Activated B cell treated with CpG ODN at 0.5 μM for 24 hours (primary cell): ENCODE measurements at regions not wholly inside any gene's neighbourhood (a gene's known extent, or its start where the extent isn't known, plus 50 kb on each side); places are given as distances from the start of the nearest gene placed in this dataset.

Source experiments
- ATAC-seq: fragments of 200-7000 bp; cut with Tn5 transposase; one replicate; pipeline ENCODE4 v1.10.0; 2021; ENCODE audit warnings: low read depth, mild to moderate bottlenecking, moderate library complexity
- CTCF ChIA-PET: fragments of 350-600 bp; sonication (Branson Sonifier 250); formaldehyde crosslinking; loops from one replicate; lab custom pipeline; 2021; ENCODE audit warnings: antibody characterized with exemption; lab: Charles Lee
- POLR2A ChIA-PET: fragments of 350-600 bp; sonication (Branson Sonifier 250); formaldehyde crosslinking; loops from one replicate; lab custom pipeline; 2021; ENCODE audit warnings: antibody characterized with exemption; lab: Charles Lee
- DNase-seq: peaks from one replicate; pipeline ENCODE4 v3.0.0; 2022
- H3K27ac Mint-ChIP-seq: one replicate; pipeline ENCODE4 v1.8.0; 2020; ENCODE audit warnings: mixed read lengths
- H3K27me3 Mint-ChIP-seq: one replicate; pipeline ENCODE4 v1.8.0; 2021; ENCODE audit warnings: mixed read lengths
- H3K36me3 Mint-ChIP-seq: one replicate; pipeline ENCODE4 v1.8.0; 2021; ENCODE audit warnings: low read depth, mixed read lengths
- H3K4me1 Mint-ChIP-seq: one replicate; pipeline ENCODE4 v1.8.0; 2021; ENCODE audit warnings: mixed read lengths
- H3K4me3 Mint-ChIP-seq: one replicate; pipeline ENCODE4 v1.8.0; 2020; ENCODE audit warnings: mild to moderate bottlenecking, mixed read lengths
- H3K9me3 Mint-ChIP-seq: one replicate; pipeline ENCODE4 v1.8.0; 2020; ENCODE audit warnings: mixed read lengths
- intact Hi-C: fragments of 100-400 bp; cut with micrococcal nuclease; formaldehyde crosslinking; loops from one replicate; pipeline ENCODE4 v1.15.1; 2024
- TF ChIP-seq, protein P1 (sequence below): fragments of 200-600 bp; IDR thresholded peaks from one replicate; pipeline ENCODE4 v1.8.0; 2022; ENCODE audit warnings: antibody characterized with exemption, mild to moderate bottlenecking

DNA sequence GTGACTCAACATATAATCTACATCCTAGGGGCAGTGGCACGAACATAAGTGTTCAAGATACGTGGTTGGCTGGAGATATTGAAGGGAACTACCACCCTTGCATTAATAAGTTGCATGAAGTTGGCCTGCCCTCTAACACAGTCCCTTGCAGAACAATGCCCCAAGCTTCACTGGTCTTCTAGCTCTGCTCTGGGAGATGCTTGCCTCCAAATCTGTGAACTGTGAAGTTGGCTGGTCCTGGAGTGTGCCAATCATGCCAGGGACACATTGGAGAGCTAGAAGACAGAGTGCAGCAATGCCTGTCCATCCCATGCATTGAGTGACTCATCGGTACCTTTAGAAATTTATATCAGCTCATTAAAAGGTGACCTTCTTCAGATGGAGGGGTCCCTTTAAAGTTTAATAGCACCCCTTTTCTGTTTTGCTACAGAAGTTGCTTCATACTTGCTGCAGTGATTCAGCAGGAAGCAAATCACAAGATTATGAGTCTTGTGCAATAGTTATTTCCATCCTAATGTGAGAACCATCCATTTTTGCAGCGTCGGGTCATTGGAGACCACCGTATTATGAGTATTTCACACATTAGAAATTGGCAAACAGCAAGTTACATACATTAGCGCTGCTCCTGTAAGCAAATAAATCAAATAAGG lies 55.2 kb upstream of the KAZN start:
- Mint-ChIP-seq H3K27ac (no peak overlapping the region), H3K9me3 (peaks cover 2% of the 10 kb centered on the region), H3K27me3 (peaks cover 20% of the 10 kb centered on the region), H3K4me1 (peaks cover 5% of the 10 kb centered on the region), H3K36me3 (no peaks in the 10 kb centered on the region), H3K4me3 (no peak overlapping the region)
- CTCF ChIA-PET = no interaction called here
- intact Hi-C loops = no loop called here
- DNase-seq = no peak
- no peak for ATAC-seq
- TF ChIP-seq, protein P1, sequence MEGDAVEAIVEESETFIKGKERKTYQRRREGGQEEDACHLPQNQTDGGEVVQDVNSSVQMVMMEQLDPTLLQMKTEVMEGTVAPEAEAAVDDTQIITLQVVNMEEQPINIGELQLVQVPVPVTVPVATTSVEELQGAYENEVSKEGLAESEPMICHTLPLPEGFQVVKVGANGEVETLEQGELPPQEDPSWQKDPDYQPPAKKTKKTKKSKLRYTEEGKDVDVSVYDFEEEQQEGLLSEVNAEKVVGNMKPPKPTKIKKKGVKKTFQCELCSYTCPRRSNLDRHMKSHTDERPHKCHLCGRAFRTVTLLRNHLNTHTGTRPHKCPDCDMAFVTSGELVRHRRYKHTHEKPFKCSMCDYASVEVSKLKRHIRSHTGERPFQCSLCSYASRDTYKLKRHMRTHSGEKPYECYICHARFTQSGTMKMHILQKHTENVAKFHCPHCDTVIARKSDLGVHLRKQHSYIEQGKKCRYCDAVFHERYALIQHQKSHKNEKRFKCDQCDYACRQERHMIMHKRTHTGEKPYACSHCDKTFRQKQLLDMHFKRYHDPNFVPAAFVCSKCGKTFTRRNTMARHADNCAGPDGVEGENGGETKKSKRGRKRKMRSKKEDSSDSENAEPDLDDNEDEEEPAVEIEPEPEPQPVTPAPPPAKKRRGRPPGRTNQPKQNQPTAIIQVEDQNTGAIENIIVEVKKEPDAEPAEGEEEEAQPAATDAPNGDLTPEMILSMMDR = no peak
- POLR2A ChIA-PET = no interaction called here

DNA sequence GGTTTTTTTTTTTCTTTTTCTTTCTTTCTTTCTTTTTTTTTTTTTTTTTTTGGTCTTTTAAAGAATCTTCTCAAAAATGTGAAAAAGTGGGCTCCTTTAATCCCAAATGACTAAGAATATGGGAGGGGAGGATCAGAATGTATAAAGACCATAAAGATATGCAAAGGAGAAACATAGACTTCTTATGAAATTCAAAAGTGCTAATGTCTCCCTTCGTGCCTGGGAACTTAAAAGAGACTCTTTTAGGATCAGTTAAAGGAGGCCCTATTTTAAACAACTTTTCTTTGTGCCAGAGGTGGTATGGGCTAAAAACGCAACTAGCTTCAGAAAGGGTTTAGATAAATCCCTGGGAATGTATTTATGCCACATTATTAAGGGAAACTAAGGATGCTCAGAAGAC lies 54.2 kb upstream of the KAZN start:
- no peak overlapping the region for H3K4me3 Mint-ChIP-seq
- ATAC-seq = no peak
- intact Hi-C loops = no loop called here
- peaks cover 20% of the 10 kb centered on the region for H3K27me3 Mint-ChIP-seq
- TF ChIP-seq, protein P1 = no peak
- POLR2A ChIA-PET = no interaction called here
- H3K4me1 Mint-ChIP-seq = peaks cover 5% of the 10 kb centered on the region
- DNase-seq = no peak
- CTCF ChIA-PET = no interaction called here
- no peak overlapping the region for H3K27ac Mint-ChIP-seq
- peaks cover 2% of the 10 kb centered on the region for H3K9me3 Mint-ChIP-seq
- H3K36me3 Mint-ChIP-seq = no peaks in the 10 kb centered on the region

DNA sequence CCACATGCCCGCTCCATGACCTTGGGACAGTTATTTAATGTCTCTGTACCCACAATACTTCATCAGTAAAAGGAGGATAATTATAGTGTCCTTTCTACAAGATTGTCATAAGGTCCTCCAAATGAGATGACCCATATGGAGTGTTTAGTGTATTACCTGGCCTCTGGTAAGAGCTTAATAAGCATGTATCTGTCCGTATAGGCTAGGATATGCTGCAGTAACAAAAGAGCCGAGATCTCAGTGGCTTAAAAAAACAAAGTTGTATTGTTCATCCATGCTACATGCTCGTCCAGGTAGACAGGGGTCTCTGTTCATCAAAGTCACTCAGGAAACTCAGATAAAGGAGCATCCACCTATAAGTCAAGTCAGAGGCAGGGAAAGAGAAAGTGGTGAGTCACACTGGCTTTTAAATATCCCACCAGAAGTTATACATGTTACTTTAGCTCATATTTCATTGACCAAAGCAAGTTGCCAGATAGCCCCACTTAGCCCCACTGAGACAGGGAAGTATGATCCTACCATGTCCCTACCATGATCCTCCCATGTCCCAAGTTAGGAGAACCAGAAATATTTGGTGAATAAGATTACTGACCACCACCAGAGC lies 53.0 kb upstream of the KAZN start:
- H3K4me3 Mint-ChIP-seq = no peak overlapping the region
- TF ChIP-seq, protein P1 = no peak
- H3K9me3 Mint-ChIP-seq = peaks cover 2% of the 10 kb centered on the region
- DNase-seq (no peak), ATAC-seq (no peak)
- CTCF ChIA-PET = no interaction called here
- no peak overlapping the region for H3K27ac Mint-ChIP-seq
- no peaks in the 10 kb centered on the region for H3K36me3 Mint-ChIP-seq
- peaks cover 22% of the 10 kb centered on the region for H3K27me3 Mint-ChIP-seq
- intact Hi-C loops = no loop called here
- H3K4me1 Mint-ChIP-seq = no peaks in the 10 kb centered on the region
- POLR2A ChIA-PET = no interaction called here

DNA sequence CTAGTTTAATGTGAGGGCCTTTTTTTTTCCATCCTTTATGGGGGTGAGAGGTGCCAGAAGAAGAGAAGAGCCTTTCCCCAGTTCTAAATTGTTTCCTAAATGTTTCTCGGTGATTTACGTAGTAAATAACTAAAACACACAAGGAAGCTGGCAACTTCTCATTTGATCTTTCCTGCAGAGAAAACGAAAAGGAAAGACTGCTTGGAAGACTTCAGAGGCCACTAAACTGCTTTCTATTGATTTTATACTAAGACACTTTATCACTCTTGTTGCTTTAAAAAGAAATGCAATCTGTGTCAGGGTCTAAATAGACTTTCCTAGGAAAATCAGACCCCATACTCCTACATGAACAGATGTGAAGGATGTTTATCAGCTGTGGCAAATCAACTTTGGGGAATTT lies 52.1 kb upstream of the KAZN start:
- ATAC-seq = no peak
- intact Hi-C loops = no loop called here

More for the DNA sequence above, 52.1 kb upstream of the KAZN start:
- H3K4me1 Mint-ChIP-seq = no peaks in the 10 kb centered on the region
- H3K27me3 Mint-ChIP-seq = peaks cover 19% of the 10 kb centered on the region
- POLR2A ChIA-PET = no interaction called here
- no peak overlapping the region for H3K4me3 Mint-ChIP-seq
- no peak overlapping the region for H3K27ac Mint-ChIP-seq
- no peak for DNase-seq
- TF ChIP-seq, protein P1 = no peak
- no peaks in the 10 kb centered on the region for H3K9me3 Mint-ChIP-seq
- H3K36me3 Mint-ChIP-seq = no peaks in the 10 kb centered on the region
- CTCF ChIA-PET = no interaction called here
